Mesenchymal stem cell (in vitro differentiated cells and primary cell): ENCODE measurements at regions not wholly inside any gene's neighbourhood (a gene's known extent, or its start where the extent isn't known, plus 50 kb on each side); places are given as distances from the start of the nearest gene placed in this dataset.

Source experiments
- DNase-seq: peaks from one replicate; pipeline ENCODE4 v3.0.0-alpha.2; 2013
- H2AFZ ChIP-seq: one replicate; pipeline ENCODE4 v1.6.1; 2013; ENCODE audit warnings: low read depth, mild to moderate bottlenecking, control low read depth, inconsistent platforms, low read length, moderate library complexity
- H2AK5ac ChIP-seq: 2 replicates; pipeline ENCODE4 v1.6.1; 2013; ENCODE audit warnings: low read length, moderate library complexity, mild to moderate bottlenecking, inconsistent platforms; ENCODE audit not compliant: severe bottlenecking
- H2BK120ac ChIP-seq: one replicate; pipeline ENCODE4 v1.6.1; 2013; ENCODE audit warnings: low read depth, mild to moderate bottlenecking, inconsistent platforms, low read length, moderate library complexity
- H2BK12ac ChIP-seq, 2 experiments: one replicate each; pipeline ENCODE4 v1.6.1; 2013; ENCODE audit warnings: inconsistent platforms in 2 of 2, low read length in 2 of 2, mild to moderate bottlenecking in 2 of 2, moderate library complexity in 2 of 2, control low read depth in 1 of 2
- H2BK15ac ChIP-seq: one replicate; pipeline ENCODE4 v1.6.1; 2013; ENCODE audit warnings: mild to moderate bottlenecking, low read depth, inconsistent platforms; ENCODE audit not compliant: poor library complexity, severe bottlenecking
- H2BK5ac ChIP-seq: 2 replicates; pipeline ENCODE4 v1.6.1; 2013; ENCODE audit warnings: low read depth, mild to moderate bottlenecking, low read length, control low read depth, inconsistent platforms; ENCODE audit not compliant: poor library complexity, severe bottlenecking
- H3K14ac ChIP-seq, 2 experiments: one replicate each; pipeline ENCODE4 v1.6.1; 2013; ENCODE audit warnings: inconsistent platforms in 2 of 2, low read length in 2 of 2, control low read depth in 1 of 2, mild to moderate bottlenecking in 1 of 2, moderate library complexity in 1 of 2
- H3K18ac ChIP-seq, 2 experiments: one replicate each; pipeline ENCODE4 v1.6.1; 2013; ENCODE audit warnings: inconsistent platforms in 2 of 2, low read length in 2 of 2, control low read depth in 1 of 2, low read depth in 1 of 2, mild to moderate bottlenecking in 1 of 2
- H3K23ac ChIP-seq, 2 experiments: one replicate each; pipeline ENCODE4 v1.6.1; 2013; ENCODE audit warnings: inconsistent platforms in 2 of 2, low read length in 2 of 2, mild to moderate bottlenecking in 2 of 2, moderate library complexity in 2 of 2, control low read depth in 1 of 2
- H3K27ac ChIP-seq: 2 replicates; pipeline ENCODE4 v1.5.1; 2013; ENCODE audit warnings: mild to moderate bottlenecking, moderate library complexity, low read length, control low read depth, inconsistent platforms; ENCODE audit not compliant: poor library complexity, severe bottlenecking
- H3K27me3 ChIP-seq, 2 experiments: 2 replicates each; pipeline versions ENCODE4 v1.6.1 to v1.7.0; 2013; ENCODE audit warnings: low read length in 2 of 2, mild to moderate bottlenecking in 2 of 2, moderate library complexity in 2 of 2, control low read depth in 1 of 2, inconsistent platforms in 1 of 2; ENCODE audit not compliant: control insufficient read depth in 1 of 2, insufficient read depth in 1 of 2
- H3K36me3 ChIP-seq, 2 experiments: 2 replicates each; pipeline versions ENCODE4 v1.6.1 to v1.7.0; 2013; ENCODE audit warnings: low read length in 2 of 2, control low read depth in 1 of 2, inconsistent platforms in 1 of 2, low read depth in 1 of 2, mild to moderate bottlenecking in 1 of 2; ENCODE audit not compliant: insufficient read depth in 2 of 2, control insufficient read depth in 1 of 2
- H3K4ac ChIP-seq, 2 experiments: one replicate each; pipeline ENCODE4 v1.6.1; 2013; ENCODE audit warnings: inconsistent platforms in 2 of 2, low read length in 2 of 2, mild to moderate bottlenecking in 2 of 2, moderate library complexity in 2 of 2, control low read depth in 1 of 2, low read depth in 1 of 2
- H3K4me1 ChIP-seq: 2 replicates; pipeline ENCODE4 v1.6.1; 2013; ENCODE audit warnings: low read depth, low read length, control low read depth; ENCODE audit not compliant: control insufficient read depth, insufficient read depth
- H3K4me2 ChIP-seq: 2 replicates; pipeline ENCODE4 v1.6.1; 2013; ENCODE audit warnings: low read length, mild to moderate bottlenecking, inconsistent platforms; ENCODE audit not compliant: poor library complexity, severe bottlenecking
- H3K4me3 ChIP-seq, 2 experiments: 2 replicates each; pipeline versions ENCODE4 v1.5.1 to v1.7.0; 2013; ENCODE audit warnings: low read length in 2 of 2, mild to moderate bottlenecking in 2 of 2, control low read depth in 1 of 2, low read depth in 1 of 2; ENCODE audit not compliant: insufficient read depth in 1 of 2
- H3K79me1 ChIP-seq: replicated peaks from 2 replicates; pipeline ENCODE4 v1.6.1; 2013; ENCODE audit warnings: mild to moderate bottlenecking, control low read depth, low read length, inconsistent platforms; ENCODE audit not compliant: poor library complexity, severe bottlenecking
- H3K9ac ChIP-seq: 2 replicates; pipeline ENCODE4 v1.7.0; 2013; ENCODE audit warnings: mild to moderate bottlenecking, low read length, moderate library complexity
- H3K9me3 ChIP-seq: 2 replicates; pipeline ENCODE4 v1.7.0; 2013; ENCODE audit warnings: mild to moderate bottlenecking, low read length; ENCODE audit not compliant: control insufficient read depth
- H4K8ac ChIP-seq: one replicate; pipeline ENCODE4 v1.6.1; 2013; ENCODE audit warnings: inconsistent platforms, mild to moderate bottlenecking, low read length, moderate library complexity
- H4K91ac ChIP-seq: one replicate; pipeline ENCODE4 v1.6.1; 2013; ENCODE audit warnings: mild to moderate bottlenecking, low read length, inconsistent platforms
- WGBS: methylation state at CpG from one replicate; pipeline ENCODE4 v1.1.7; 2013; ENCODE audit warnings: mixed read lengths; 5-methylcytosine and 5-hydroxymethylcytosine counted together

GRCh38 chr13:105655046-105655445 is 880.4 kb downstream of the EFNB2 start:
- Histone ChIP-seq H3K9ac (no peak overlapping the region), H2BK15ac (no peak overlapping the region), H3K27me3 (no peaks in the 10 kb centered on the region), H3K23ac (no peak overlapping the region), H3K14ac (no peak overlapping the region), H3K79me1 (no peaks in the 10 kb centered on the region), H4K8ac (no peak overlapping the region), H3K18ac (no peak overlapping the region), H2BK120ac (no peak overlapping the region), H3K4me2 (no peak overlapping the region), H3K4me1 (peaks cover 2% of the 10 kb centered on the region), H3K4me3 (no peak overlapping the region), H2AFZ (no peak overlapping the region), H2AK5ac (no peak overlapping the region), H3K36me3 (no peaks in the 10 kb centered on the region), H3K4ac (no peak overlapping the region), H3K27ac (no peak overlapping the region), H2BK12ac (no peak overlapping the region), H4K91ac (no peak overlapping the region), H2BK5ac (no peak overlapping the region), H3K9me3 (peaks cover 18% of the 10 kb centered on the region)
- DNase-seq: peak; percentile 6
- WGBS: no CpG with 5 or more reads among the region's 2 CpGs

DNA sequence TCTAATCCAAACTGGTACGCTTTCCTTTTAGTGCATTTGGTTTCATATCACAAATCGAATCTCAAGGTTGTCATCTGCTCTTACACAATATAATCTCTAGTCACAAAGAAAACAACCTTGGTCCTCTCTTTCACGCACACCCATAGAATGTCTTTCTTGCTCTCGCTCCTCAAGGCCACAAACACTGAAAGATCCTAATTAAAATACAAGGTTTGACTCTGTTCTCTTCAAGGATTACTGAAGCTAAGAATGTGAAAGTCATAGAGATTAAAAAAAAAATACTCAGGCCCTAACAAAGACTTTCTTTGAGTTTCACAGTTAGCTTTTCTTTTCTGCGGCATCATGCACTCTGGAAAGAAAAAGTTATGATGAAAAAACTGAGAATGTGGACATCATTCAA is 891.5 kb downstream of the EFNB2 start:
- Histone ChIP-seq H3K36me3 (no peaks in the 10 kb centered on the region), H3K4me2 (no peak overlapping the region), H3K27ac (no peak overlapping the region), H3K4ac (no peak overlapping the region), H3K14ac (no peak overlapping the region), H2BK12ac (no peak overlapping the region), H2AFZ (no peak overlapping the region), H4K91ac (no peak overlapping the region), H2BK15ac (no peak overlapping the region), H3K23ac (no peak overlapping the region), H2BK5ac (no peak overlapping the region), H3K9me3 (peaks cover 38% of the 10 kb centered on the region), H3K9ac (no peak overlapping the region), H3K4me1 (peaks cover 3% of the 10 kb centered on the region), H4K8ac (no peak overlapping the region), H3K27me3 (no peaks in the 10 kb centered on the region), H2AK5ac (no peak overlapping the region), H3K4me3 (no peak overlapping the region), H3K79me1 (no peaks in the 10 kb centered on the region), H3K18ac (no peak overlapping the region), H2BK120ac (no peak overlapping the region)
- 98% methylated on average over 3 of the region's 5 CpGs for WGBS
- no peak for DNase-seq

GRCh38 chr13:105642511-105642958 is 892.9 kb downstream of the EFNB2 start:
- peaks cover 3% of the 10 kb centered on the region for H3K4me1 ChIP-seq
- WGBS: 69% methylated on average over 7 of the region's 8 CpGs

GRCh38 chr13:105641121-105641520 is 894.3 kb downstream of the EFNB2 start:
- Histone ChIP-seq H3K14ac (no peak overlapping the region), H2BK5ac (no peak overlapping the region), H3K9me3 (peaks cover 12% of the 10 kb centered on the region), H2BK12ac (no peak overlapping the region), H3K23ac (peak overlapping the region in 1 of 2 experiments; percentile 42), H2BK15ac (no peak overlapping the region), H3K4me2 (no peak overlapping the region), H3K4ac (no peak overlapping the region), H3K79me1 (no peaks in the 10 kb centered on the region), H3K36me3 (no peaks in the 10 kb centered on the region), H3K9ac (no peak overlapping the region), H3K27me3 (no peaks in the 10 kb centered on the region), H3K4me1 (peaks cover 3% of the 10 kb centered on the region), H3K27ac (no peak overlapping the region), H4K8ac (no peak overlapping the region), H3K4me3 (no peak overlapping the region), H4K91ac (no peak overlapping the region), H2BK120ac (no peak overlapping the region), H2AK5ac (no peak overlapping the region), H3K18ac (no peak overlapping the region), H2AFZ (no peak overlapping the region)
- DNase-seq: no peak
- WGBS: 95% methylated on average over 5 of the region's 5 CpGs

More at GRCh38 chr13:105642511-105642958, 892.9 kb downstream of the EFNB2 start:
- Histone ChIP-seq H3K9ac (no peak overlapping the region), H4K8ac (no peak overlapping the region), H3K27me3 (no peaks in the 10 kb centered on the region), H3K4ac (no peak overlapping the region), H2BK5ac (peak overlapping the region; percentile 57), H3K23ac (no peak overlapping the region), H3K36me3 (no peaks in the 10 kb centered on the region), H2AFZ (no peak overlapping the region), H3K79me1 (no peaks in the 10 kb centered on the region), H3K27ac (peak overlapping the region; percentile 85), H3K4me2 (peak overlapping the region; percentile 52), H3K4me3 (no peak overlapping the region), H3K18ac (peak overlapping the region in 1 of 2 experiments; percentile 9), H2AK5ac (peak overlapping the region; percentile 81), H4K91ac (no peak overlapping the region), H2BK15ac (no peak overlapping the region), H3K14ac (peak overlapping the region in 1 of 2 experiments; percentile 26), H2BK12ac (no peak overlapping the region), H3K9me3 (peaks cover 23% of the 10 kb centered on the region), H2BK120ac (no peak overlapping the region)
- peak; percentile 47 for DNase-seq
